A673 (cell line): ENCODE measurements at regions not wholly inside any gene's neighbourhood (a gene's known extent, or its start where the extent isn't known, plus 50 kb on each side); places are given as distances from the start of the nearest gene placed in this dataset.

Source experiments
- BruUV-seq: library from RNA; stranded (reverse); fragments of 400-500 nt; replicated peaks from 2 replicates; lab custom pipeline; 2021; lab: Mats Ljungman, UMichigan
- CTCF ChIA-PET: fragments of 300-600 bp; sonication (Branson Sonifier 250); formaldehyde crosslinking; loops from one replicate; lab custom pipeline; 2022; ENCODE audit warnings: antibody characterized with exemption; lab: Charles Lee
- POLR2A ChIA-PET: fragments of 300-600 bp; sonication (Branson Sonifier 250); formaldehyde crosslinking; loops from one replicate; lab custom pipeline; 2022; ENCODE audit warnings: antibody characterized with exemption; ENCODE audit not compliant: low non-redundant PET; lab: Charles Lee
- DNase-seq: peaks from one replicate; pipeline ENCODE4 v3.0.0-alpha.2; 2015; ENCODE audit warnings: low spot score
- H3K27ac ChIP-seq: fragments of 200-600 bp; sonication (generic); 2 replicates; pipeline ENCODE4 v1.5.1; 2016; ENCODE audit warnings: mixed run types, low read depth, mild to moderate bottlenecking, mixed read lengths, antibody characterized with exemption, low read length; ENCODE audit not compliant: poor library complexity, severe bottlenecking
- H3K27me3 ChIP-seq: fragments of 200-600 bp; sonication (generic); replicated peaks from 2 replicates; pipeline ENCODE4 v1.6.1; 2017; ENCODE audit warnings: mixed run types, low read depth, mild to moderate bottlenecking, mixed read lengths, antibody characterized with exemption, low read length; ENCODE audit not compliant: insufficient read depth, poor library complexity
- H3K36me3 ChIP-seq: fragments of 200-600 bp; sonication (generic); 2 replicates; pipeline ENCODE4 v1.6.1; 2016; ENCODE audit warnings: mixed run types, mild to moderate bottlenecking, mixed read lengths, antibody characterized with exemption, low read length; ENCODE audit not compliant: insufficient read depth, poor library complexity, severe bottlenecking
- H3K4me1 ChIP-seq: fragments of 200-600 bp; sonication (generic); 2 replicates; pipeline ENCODE4 v1.6.1; 2017; ENCODE audit warnings: mixed run types, mild to moderate bottlenecking, mixed read lengths, antibody characterized with exemption, low read length; ENCODE audit not compliant: insufficient read depth, poor library complexity, severe bottlenecking
- H3K4me3 ChIP-seq: fragments of 200-600 bp; sonication (generic); 2 replicates; pipeline ENCODE4 v1.5.1; 2016; ENCODE audit warnings: low read depth, mixed run types, mild to moderate bottlenecking, mixed read lengths, low read length; ENCODE audit not compliant: poor library complexity, severe bottlenecking
- H3K9me3 ChIP-seq: fragments of 200-600 bp; sonication (generic); 2 replicates; pipeline ENCODE4 v1.6.1; 2016; ENCODE audit warnings: mixed run types, low read depth, mild to moderate bottlenecking, mixed read lengths, antibody characterized with exemption, low read length; ENCODE audit not compliant: poor library complexity, severe bottlenecking
- EZH2 ChIP-seq: fragments of 200-600 bp; sonication (generic); IDR thresholded peaks from 2 replicates; pipeline ENCODE4 v1.6.1; 2017; ENCODE audit warnings: borderline replicate concordance, low read depth, mild to moderate bottlenecking, mixed read lengths, antibody characterized with exemption, low read length; ENCODE audit not compliant: poor library complexity, severe bottlenecking
- intact Hi-C: fragments of 100-400 bp; cut with micrococcal nuclease; formaldehyde crosslinking; loops from one replicate; pipeline ENCODE4 v1.10.0; 2022; ENCODE audit not compliant: unreplicated experiment
- TF ChIP-seq, protein P1 (sequence below): fragments of 300-800, 200-600 bp; sonication (generic); conservative IDR thresholded peaks from 2 replicates; pipeline ENCODE4 v1.5.1; 2017; ENCODE audit warnings: low read depth, mild to moderate bottlenecking, antibody characterized with exemption, low read length, moderate library complexity, mixed read lengths

- Histone ChIP-seq H3K4me3 (no peak overlapping the region), H3K9me3 (peaks cover 6% of the 10 kb centered on the region), H3K36me3 (no peaks in the 10 kb centered on the region), H3K27me3 (no peaks in the 10 kb centered on the region), H3K27ac (no peak overlapping the region), H3K4me1 (no peaks in the 10 kb centered on the region)
- ChIA-PET POLR2A (no interaction called here), CTCF (no interaction called here)
- BruUV-seq: no TSS peak
- TF ChIP-seq EZH2: no peak
- TF ChIP-seq, protein P1, sequence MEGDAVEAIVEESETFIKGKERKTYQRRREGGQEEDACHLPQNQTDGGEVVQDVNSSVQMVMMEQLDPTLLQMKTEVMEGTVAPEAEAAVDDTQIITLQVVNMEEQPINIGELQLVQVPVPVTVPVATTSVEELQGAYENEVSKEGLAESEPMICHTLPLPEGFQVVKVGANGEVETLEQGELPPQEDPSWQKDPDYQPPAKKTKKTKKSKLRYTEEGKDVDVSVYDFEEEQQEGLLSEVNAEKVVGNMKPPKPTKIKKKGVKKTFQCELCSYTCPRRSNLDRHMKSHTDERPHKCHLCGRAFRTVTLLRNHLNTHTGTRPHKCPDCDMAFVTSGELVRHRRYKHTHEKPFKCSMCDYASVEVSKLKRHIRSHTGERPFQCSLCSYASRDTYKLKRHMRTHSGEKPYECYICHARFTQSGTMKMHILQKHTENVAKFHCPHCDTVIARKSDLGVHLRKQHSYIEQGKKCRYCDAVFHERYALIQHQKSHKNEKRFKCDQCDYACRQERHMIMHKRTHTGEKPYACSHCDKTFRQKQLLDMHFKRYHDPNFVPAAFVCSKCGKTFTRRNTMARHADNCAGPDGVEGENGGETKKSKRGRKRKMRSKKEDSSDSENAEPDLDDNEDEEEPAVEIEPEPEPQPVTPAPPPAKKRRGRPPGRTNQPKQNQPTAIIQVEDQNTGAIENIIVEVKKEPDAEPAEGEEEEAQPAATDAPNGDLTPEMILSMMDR: no peak
- DNase-seq: no peak
- intact Hi-C loops: no loop called here
Observed at GRCh38 chr3:6560259-6560658, 300.7 kb upstream of the GRM7 start.

DNA sequence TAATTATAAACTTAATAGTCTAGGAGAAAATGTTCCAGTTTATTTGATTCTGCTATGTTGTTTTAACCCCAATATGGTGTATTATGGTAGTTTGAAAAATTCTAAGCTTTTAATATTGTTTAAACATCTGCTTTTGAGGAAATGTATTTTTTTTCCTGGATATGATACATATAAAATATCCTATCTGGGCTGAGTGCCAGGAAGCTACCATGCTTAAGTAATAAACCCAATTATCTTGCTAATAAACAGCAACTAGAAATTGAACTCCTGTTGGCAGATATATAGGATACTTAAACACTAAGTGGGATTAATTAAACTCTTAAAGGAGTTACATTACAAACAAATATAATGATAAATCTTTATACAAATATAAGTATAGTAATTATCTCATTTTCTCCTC, 293.7 kb upstream of the GRM7 start:
- no peaks in the 10 kb centered on the region for H3K9me3 ChIP-seq
- no peak overlapping the region for H3K27ac ChIP-seq
- no peaks in the 10 kb centered on the region for H3K27me3 ChIP-seq
- no peak for DNase-seq
- intact Hi-C loops: no loop called here
- H3K36me3 ChIP-seq: no peaks in the 10 kb centered on the region
- TF ChIP-seq, protein P1: no peak
- TF ChIP-seq EZH2: no peak
- POLR2A ChIA-PET: no interaction called here
- CTCF ChIA-PET: no interaction called here
- H3K4me1 ChIP-seq: no peaks in the 10 kb centered on the region
- H3K4me3 ChIP-seq: no peak overlapping the region
- no TSS peak for BruUV-seq

GRCh38 chr3:6568999-6569493, 291.9 kb upstream of the GRM7 start:
- TF ChIP-seq EZH2: no peak
- TF ChIP-seq, protein P1: no peak
- H3K4me1 ChIP-seq: no peaks in the 10 kb centered on the region
- ChIA-PET CTCF (no interaction called here), POLR2A (no interaction called here)
- H3K4me3 ChIP-seq: no peak overlapping the region
- DNase-seq: no peak
- H3K27me3 ChIP-seq: no peaks in the 10 kb centered on the region
- H3K9me3 ChIP-seq: no peaks in the 10 kb centered on the region
- H3K27ac ChIP-seq: no peak overlapping the region
- intact Hi-C loops: no loop called here
- BruUV-seq: no TSS peak
- no peaks in the 10 kb centered on the region for H3K36me3 ChIP-seq
